ENCODE measurements at regions not wholly inside any gene's neighbourhood (a gene's known extent, or its start where the extent isn't known, plus 50 kb on each side); places are given as distances from the start of the nearest gene placed in this dataset.
A peak's percentile ranks its signal among the peaks of the same experiment; 100 is the strongest.
"Not testable (repeated sequence)": the region's sequence is repeated elsewhere in the genome, so short reads cannot be mapped to it uniquely, and the experiment has no call there.

DNA sequence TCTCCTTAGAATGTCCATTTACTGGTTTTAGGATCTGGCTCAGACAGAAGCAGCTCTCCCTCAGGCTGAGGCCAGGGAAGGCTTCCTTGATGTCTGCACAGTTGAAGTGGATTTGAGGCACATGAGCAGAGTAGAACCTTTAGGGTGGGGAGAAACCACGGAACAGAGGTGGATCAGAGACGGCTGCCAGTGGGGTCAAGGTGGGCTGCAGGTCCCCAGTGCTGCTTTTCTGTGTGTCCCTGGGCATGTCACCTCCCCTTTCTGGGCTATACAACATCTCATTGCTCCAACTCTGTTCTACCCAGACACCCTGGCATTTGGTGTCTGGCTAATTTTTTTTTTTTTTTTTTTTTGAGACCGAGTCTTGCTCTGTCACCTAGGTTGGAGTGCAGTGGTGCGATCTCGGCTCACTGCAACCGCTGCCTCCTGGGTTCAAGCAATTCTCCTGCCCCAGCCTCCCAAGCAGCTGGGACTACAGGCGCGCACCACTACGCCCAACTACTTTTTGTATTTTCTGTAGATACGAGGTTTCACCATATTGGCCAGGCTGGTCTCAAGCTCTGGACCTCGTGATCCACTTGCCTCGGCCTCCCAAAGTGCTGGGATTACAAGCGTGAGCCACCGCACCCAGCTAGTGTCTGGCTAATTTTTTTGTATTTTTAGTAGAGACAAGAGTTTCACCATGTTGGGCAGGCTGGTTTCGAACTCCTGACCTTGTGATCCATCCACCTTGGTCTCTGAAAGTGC lies 73.3 kb upstream of the THOC3 start:
- Mint-ChIP-seq H3K27ac (peak overlapping the region; percentile 81), H3K4me1 (peaks cover 28% of the 10 kb centered on the region)
- not testable (repeated sequence) for H3K4me3 Mint-ChIP-seq; DNase-seq; H3K9me3 ChIP-seq (ENCODE audit: control insufficient read depth, low read length, poor library complexity, severe bottlenecking); ATAC-seq; H3K36me3 Mint-ChIP-seq (ENCODE audit: low read depth); H3K27me3 Mint-ChIP-seq

DNA sequence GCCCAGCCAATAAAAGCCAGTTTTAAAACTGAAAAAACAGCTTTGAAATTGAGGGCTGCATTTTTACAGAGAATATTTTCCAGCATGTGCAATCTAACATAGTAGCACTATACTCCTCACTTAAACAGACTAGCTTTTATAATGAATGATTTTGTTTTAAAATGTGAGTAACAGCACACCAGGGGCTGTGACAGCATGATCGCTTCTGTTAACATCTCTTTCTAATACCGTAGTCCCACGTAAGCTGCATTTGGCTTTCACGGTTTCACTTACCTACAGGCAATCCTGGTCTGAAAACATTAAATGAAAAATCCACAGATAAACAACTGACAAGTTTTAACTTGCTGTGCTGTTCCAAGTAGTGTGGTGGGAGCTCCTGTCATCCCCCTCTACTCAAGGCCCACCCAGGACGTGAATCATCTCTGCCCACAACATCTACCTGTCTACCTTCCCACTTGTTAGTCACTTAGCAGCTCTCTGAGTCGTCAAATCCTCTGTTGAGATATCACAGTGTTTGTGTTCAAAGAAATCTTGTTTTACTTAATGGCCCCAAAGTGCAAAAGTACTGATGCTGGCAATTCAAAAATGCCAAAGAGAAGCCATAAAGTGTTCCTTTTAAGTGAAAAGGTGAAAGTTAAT lies 74.0 kb upstream of the THOC3 start:
- Mint-ChIP-seq H3K27ac (peak overlapping the region; percentile 81), H3K4me1 (peaks cover 22% of the 10 kb centered on the region)
- H3K36me3 Mint-ChIP-seq (ENCODE audit: low read depth); H3K9me3 ChIP-seq (ENCODE audit: control insufficient read depth, low read length, poor library complexity, severe bottlenecking); DNase-seq; H3K4me3 Mint-ChIP-seq; H3K27me3 Mint-ChIP-seq: not testable (repeated sequence)
- peak; percentile 62 for ATAC-seq

DNA sequence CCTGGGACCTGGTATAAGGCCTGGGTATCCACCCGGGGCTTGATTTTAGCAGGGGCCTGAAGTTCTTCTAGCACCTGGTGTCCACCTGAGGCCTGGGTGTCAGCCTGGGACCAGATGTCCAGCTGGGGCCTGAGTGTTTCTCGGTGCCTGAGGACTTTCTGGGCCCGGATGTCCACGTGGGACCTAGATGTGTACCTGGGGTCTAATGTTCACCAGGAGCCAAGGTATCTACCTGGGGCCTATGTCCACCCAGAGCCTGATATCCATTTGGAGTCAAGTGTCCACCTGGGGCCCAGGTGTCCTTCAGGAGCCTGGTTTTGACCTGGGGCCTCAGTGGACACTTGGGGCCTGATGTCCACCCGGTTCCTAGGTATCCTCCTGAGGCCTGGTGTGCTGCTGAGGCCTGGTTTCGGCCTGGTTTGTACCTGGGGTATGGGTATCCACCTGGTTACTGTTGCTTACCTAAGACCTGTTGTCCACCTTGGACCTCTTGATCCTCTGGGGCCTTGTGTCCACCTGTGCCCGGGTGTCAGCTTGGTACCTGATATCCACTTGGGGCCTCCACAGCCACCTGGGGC lies 75.2 kb upstream of the THOC3 start:
- peak overlapping the region; percentile 21 for H3K27ac Mint-ChIP-seq
- peaks cover 14% of the 10 kb centered on the region for H3K4me1 Mint-ChIP-seq
- H3K9me3 ChIP-seq (ENCODE audit: control insufficient read depth, low read length, poor library complexity, severe bottlenecking); H3K27me3 Mint-ChIP-seq; ATAC-seq; H3K4me3 Mint-ChIP-seq; DNase-seq; H3K36me3 Mint-ChIP-seq (ENCODE audit: low read depth): not testable (repeated sequence)

DNA sequence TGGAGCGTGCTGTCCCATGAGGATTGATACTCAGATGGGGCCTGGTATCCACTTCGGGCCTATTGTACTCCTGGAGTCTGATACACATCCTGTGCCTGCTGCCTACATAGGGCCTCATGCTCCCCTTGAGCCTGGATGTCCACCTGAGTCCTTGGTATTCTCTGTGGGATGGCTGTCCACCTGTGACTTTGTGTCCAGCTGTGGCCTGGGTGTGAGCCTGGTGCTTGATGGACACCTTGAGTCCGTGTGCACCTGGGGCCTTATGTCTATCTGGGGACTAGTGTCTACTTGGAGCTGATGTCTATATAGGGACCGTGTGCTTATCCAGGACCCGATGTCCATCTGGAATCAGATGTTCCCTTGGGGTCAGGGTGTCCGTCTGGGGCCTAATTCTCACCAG lies 75.9 kb upstream of the THOC3 start:
- H3K4me3 Mint-ChIP-seq; H3K27me3 Mint-ChIP-seq; H3K36me3 Mint-ChIP-seq (ENCODE audit: low read depth); DNase-seq; H3K9me3 ChIP-seq (ENCODE audit: control insufficient read depth, low read length, poor library complexity, severe bottlenecking); ATAC-seq: not testable (repeated sequence)
- Mint-ChIP-seq H3K27ac (peak overlapping the region; percentile 21), H3K4me1 (peaks cover 17% of the 10 kb centered on the region)

DNA sequence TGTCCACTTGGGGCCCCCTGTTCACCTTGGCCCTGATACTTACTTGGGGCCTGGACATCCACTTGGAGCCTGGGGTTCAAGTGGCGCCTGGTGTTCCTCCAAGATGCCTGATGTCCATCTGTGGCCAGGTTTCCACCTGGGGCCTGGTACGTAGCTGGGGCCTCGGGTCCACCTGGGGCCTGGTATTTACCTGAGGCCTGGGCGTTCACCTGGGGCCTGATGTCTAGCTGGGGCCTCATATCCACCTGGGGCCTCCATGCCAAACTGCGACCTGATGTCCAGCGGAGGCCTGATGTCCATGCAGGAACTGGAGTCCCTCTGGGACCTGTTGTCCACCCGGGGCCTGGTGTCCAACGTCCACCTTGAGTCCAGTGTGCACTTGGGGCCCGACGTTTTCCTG lies 76.3 kb upstream of the THOC3 start:
- H3K27me3 Mint-ChIP-seq; DNase-seq; H3K27ac Mint-ChIP-seq; H3K4me3 Mint-ChIP-seq; H3K36me3 Mint-ChIP-seq (ENCODE audit: low read depth); ATAC-seq; H3K9me3 ChIP-seq (ENCODE audit: control insufficient read depth, low read length, poor library complexity, severe bottlenecking): not testable (repeated sequence)
- peaks cover 17% of the 10 kb centered on the region for H3K4me1 Mint-ChIP-seq

DNA sequence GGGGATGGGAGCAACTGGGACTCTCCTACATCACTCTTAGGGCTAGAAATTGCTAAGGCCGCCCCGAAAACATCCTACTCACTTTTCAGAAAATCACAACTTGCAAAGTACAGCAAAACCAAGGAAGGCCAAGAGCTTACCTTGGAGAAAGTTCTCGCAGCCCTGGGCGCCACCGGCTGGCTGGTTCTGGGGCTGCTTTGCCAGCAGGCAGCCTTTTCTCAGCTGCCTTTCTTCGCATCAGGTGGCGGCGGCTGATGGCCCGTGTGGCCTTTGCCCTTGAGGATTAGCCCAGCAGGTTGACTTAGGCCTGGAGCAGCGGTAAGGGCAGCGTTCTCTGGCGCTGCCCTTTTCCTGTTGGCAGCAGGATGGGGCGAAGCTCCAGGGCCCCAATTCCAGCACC lies 77.3 kb upstream of the THOC3 start:
- DNase-seq (peak in 1 of 3 donors; percentile 54), ATAC-seq (peak; percentile 76)
- H3K4me1 Mint-ChIP-seq: peaks cover 11% of the 10 kb centered on the region
- not testable (repeated sequence) for H3K36me3 Mint-ChIP-seq (ENCODE audit: low read depth); H3K27ac Mint-ChIP-seq; H3K27me3 Mint-ChIP-seq; H3K9me3 ChIP-seq (ENCODE audit: control insufficient read depth, low read length, poor library complexity, severe bottlenecking); H3K4me3 Mint-ChIP-seq

DNA sequence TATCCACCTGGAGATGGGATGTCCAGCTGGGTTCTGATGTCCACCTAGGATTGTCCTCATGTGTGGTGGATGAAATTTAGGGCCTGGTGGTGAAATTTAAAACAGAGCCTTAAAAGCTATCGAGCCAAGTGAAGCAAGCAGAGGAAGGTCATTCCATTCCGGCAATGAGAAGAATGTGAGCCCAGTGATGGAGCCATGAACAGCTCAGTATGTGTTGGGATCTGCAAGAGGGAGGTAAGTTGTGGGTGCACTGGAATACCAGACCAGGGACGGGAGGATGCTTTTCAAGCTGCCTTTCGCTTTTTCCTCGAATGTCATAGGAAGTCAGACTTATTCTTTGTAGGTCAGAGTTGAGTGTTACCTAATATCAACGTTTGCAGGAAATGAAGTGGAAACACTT lies 80.6 kb upstream of the THOC3 start:
- peak; percentile 32 for ATAC-seq
- H3K36me3 Mint-ChIP-seq (ENCODE audit: low read depth); H3K27ac Mint-ChIP-seq; DNase-seq; H3K27me3 Mint-ChIP-seq; H3K9me3 ChIP-seq (ENCODE audit: control insufficient read depth, low read length, poor library complexity, severe bottlenecking); H3K4me1 Mint-ChIP-seq: not testable (repeated sequence)
- H3K4me3 Mint-ChIP-seq: peak overlapping the region; percentile 53

DNA sequence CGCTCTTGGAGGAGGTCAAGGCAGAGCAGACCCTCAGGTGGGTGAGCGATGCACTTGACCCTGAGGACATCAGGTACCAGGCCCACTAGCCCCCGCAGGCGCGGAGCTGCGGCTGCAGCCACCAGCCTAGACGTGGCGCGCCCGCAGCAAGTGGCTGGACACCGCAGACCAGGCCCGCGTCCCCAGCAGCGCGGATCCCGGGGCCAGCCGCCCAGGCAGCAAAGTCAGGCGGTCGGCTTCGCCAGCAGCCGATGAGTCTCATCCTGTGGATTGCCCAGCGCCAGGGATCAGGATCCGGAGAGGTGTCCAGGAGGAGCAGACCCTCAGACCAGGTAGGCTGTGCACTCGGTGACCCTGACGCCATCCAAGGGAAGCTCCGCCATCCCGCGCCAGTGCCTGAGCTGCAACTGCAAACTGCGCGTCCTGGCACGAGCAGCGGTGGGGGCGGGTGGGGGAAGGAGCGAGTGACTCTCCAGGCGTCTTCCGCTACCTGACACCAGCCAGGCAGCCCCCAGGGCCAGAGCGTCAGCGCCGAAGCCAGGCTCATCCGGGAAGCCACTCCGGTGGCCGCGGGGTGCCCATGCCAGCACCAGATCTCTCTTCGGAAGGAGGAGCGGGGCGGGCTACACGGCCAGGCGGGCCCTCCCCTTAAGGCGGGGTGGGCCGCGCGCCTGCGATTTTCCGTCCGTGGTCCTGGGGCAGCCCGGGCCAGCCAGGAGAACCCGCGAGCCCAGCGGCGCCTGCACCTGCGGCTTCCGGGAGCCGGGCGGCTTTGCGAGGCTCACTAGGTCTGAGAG lies 92.6 kb upstream of the THOC3 start:
- not testable (repeated sequence) for H3K36me3 Mint-ChIP-seq (ENCODE audit: low read depth); H3K9me3 ChIP-seq (ENCODE audit: control insufficient read depth, low read length, poor library complexity, severe bottlenecking); H3K4me1 Mint-ChIP-seq; H3K27me3 Mint-ChIP-seq; DNase-seq; H3K27ac Mint-ChIP-seq
- peak overlapping the region; percentile 68 for H3K4me3 Mint-ChIP-seq
- ATAC-seq: peak; percentile 93

DNA sequence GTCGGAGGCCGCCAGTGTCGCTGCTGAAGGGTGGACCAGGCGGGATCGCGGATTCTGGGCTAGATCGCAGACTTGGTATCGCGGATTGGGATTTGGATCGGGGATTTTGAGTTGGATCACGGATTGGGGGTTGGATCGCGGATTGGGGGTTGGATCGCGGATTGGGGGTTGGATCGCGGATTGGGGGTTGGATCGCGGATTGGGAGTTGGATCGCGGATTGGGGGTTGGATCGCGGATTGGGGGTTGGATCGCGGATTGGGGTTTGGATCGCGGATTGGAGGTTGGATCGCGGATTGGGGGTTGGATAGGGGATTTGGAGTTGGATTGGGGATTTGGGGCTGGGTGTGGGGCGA lies 93.1 kb upstream of the THOC3 start:
- H3K36me3 Mint-ChIP-seq (ENCODE audit: low read depth); H3K4me1 Mint-ChIP-seq; H3K9me3 ChIP-seq (ENCODE audit: control insufficient read depth, low read length, poor library complexity, severe bottlenecking); H3K27ac Mint-ChIP-seq; H3K27me3 Mint-ChIP-seq; ATAC-seq; DNase-seq: not testable (repeated sequence)
- peak overlapping the region; percentile 68 for H3K4me3 Mint-ChIP-seq

DNA sequence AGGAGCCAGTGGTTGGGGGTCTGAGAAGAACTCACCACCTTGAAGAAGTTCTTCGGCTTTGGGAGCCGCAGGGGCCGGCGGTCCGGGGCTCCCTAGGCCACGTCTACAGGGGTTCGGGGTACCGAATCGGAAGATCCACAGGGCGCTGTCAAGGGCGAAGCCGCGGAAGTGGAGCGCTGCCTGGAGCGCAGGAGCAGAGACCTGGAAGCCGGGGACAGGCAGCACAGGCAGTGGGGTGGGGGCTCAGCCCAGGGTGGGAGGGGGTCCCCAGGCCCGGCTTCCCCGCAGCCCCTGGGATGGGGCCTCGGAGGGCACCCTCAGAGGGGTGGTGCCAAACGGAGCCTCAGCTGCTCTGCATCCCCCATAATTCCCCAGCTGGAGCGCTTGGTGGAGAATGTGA lies 93.5 kb upstream of the THOC3 start:
- not testable (repeated sequence) for ATAC-seq

DNA sequence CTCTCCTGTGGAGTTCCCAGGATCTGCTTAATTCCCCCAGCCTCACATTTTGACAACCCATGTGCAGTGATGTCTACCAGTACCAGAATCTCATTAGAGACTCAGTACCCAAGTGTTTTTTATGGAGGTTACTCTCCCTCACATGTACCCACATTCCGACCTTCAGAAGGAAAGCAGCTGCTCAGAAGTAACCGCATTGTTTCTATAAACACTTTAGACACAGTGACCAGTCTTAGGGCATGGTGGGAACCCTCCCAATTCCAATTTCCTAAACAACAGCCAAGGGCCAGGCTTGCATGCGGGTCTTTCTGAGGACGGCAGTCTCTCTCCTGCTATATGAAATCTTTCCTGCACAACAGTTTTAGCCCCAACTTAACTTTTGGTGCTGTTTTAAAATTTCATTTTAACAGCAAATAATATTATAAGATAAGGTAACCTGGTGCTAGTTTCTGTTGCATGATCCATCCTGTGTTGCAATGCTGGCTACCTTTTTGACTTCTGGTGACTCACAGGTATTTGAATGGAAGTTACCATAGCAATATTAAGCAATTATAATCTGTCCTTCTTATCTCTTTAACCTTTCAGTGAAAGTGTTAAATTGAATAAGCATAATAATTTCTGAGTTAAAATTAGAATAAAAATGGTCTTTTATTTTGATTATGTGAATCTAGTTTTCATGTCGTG lies 98.3 kb upstream of the THOC3 start:
- not testable (repeated sequence) for DNase-seq; H3K27me3 Mint-ChIP-seq; H3K4me1 Mint-ChIP-seq; H3K9me3 ChIP-seq (ENCODE audit: control insufficient read depth, low read length, poor library complexity, severe bottlenecking); H3K36me3 Mint-ChIP-seq (ENCODE audit: low read depth); H3K27ac Mint-ChIP-seq; H3K4me3 Mint-ChIP-seq; ATAC-seq

More for the DNA sequence above, 93.5 kb upstream of the THOC3 start:
- not testable (repeated sequence) for H3K36me3 Mint-ChIP-seq (ENCODE audit: low read depth); H3K4me3 Mint-ChIP-seq; H3K9me3 ChIP-seq (ENCODE audit: control insufficient read depth, low read length, poor library complexity, severe bottlenecking); H3K27ac Mint-ChIP-seq; DNase-seq; H3K4me1 Mint-ChIP-seq; H3K27me3 Mint-ChIP-seq

DNA sequence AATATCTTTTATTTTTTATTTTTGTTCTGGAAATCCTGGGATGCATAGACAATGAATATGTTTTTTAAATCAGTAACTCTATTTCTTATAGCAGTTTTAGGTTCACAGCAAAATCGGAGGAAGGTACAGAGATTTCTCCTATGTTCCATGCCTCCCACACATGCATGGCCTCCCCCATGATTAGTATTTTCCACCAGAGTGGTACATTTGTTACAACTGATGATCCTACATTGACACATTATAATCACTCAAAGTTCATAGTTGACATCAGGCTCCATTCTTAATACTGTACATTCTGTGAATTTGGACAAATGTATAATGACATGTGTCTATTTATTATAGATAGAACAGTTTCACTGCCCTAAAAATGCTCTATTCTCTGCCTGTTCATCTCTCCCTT lies 99.0 kb upstream of the THOC3 start:
- H3K27ac Mint-ChIP-seq, H3K4me1 Mint-ChIP-seq: not testable (repeated sequence)

DNA sequence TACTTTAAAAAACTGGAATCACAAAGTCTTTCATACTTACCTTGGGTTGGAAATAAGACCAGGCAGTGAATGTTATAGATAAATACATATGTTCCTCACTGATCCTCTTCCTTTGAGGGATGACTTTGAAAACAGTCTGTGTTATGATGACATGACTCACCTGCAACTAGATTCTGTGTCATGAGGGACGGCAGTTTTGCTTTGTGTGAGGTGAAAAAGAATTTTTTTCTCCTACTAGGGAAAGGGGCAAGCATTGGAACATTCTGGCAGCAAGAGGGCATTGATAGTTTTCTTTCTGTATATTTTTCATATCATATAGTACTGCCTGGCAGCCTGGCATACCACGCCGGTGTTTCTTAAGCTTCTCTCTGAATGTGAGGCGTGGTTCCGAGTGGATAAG lies 99.8 kb upstream of the THOC3 start:
- not testable (repeated sequence) for H3K36me3 Mint-ChIP-seq (ENCODE audit: low read depth); H3K9me3 ChIP-seq (ENCODE audit: control insufficient read depth, low read length, poor library complexity, severe bottlenecking); H3K4me1 Mint-ChIP-seq; H3K27ac Mint-ChIP-seq; H3K27me3 Mint-ChIP-seq; H3K4me3 Mint-ChIP-seq; ATAC-seq; DNase-seq

More for the DNA sequence above, 99.0 kb upstream of the THOC3 start:
- H3K4me3 Mint-ChIP-seq; DNase-seq; H3K27me3 Mint-ChIP-seq; H3K9me3 ChIP-seq (ENCODE audit: control insufficient read depth, low read length, poor library complexity, severe bottlenecking); H3K36me3 Mint-ChIP-seq (ENCODE audit: low read depth); ATAC-seq: not testable (repeated sequence)
